Fibroblast of peridontal ligament (primary cell): ENCODE measurements at regions not wholly inside any gene's neighbourhood (a gene's known extent, or its start where the extent isn't known, plus 50 kb on each side); places are given as distances from the start of the nearest gene placed in this dataset.

Experiments used
- DNase-seq: peaks from one replicate; pipeline ENCODE4 v3.0.0-alpha.2; 2010; ENCODE audit errors: extremely low read depth

- no peak for DNase-seq
These were observed 611.6 kb upstream of the CADM1 start for GRCh38 chr11:116115801-116116200.

GRCh38 chr11:116114198-116114651, 610.0 kb upstream of the CADM1 start:
- no peak for DNase-seq

GRCh38 chr11:116112087-116112935, 608.1 kb upstream of the CADM1 start:
- DNase-seq = no peak

- no peak for DNase-seq
These were observed 607.3 kb upstream of the CADM1 start for GRCh38 chr11:116111546-116111945.

- no peak for DNase-seq
These were observed 606.6 kb upstream of the CADM1 start for GRCh38 chr11:116110802-116111201.

- no peak for DNase-seq
These were observed 606.1 kb upstream of the CADM1 start for GRCh38 chr11:116110356-116110755.

GRCh38 chr11:116109228-116109627, 605.0 kb upstream of the CADM1 start:
- no peak for DNase-seq

- DNase-seq = no peak
These were observed 603.9 kb upstream of the CADM1 start for GRCh38 chr11:116108161-116108560.

GRCh38 chr11:116107229-116107628, 603.0 kb upstream of the CADM1 start:
- no peak for DNase-seq

- DNase-seq = no peak
These were observed 600.4 kb upstream of the CADM1 start for GRCh38 chr11:116104498-116105174.

- no peak for DNase-seq
These were observed 597.7 kb upstream of the CADM1 start for GRCh38 chr11:116101902-116102301.

- DNase-seq = no peak
These were observed 595.8 kb upstream of the CADM1 start for GRCh38 chr11:116100016-116100415.

- DNase-seq = no peak
These were observed 595.3 kb upstream of the CADM1 start for GRCh38 chr11:116099541-116099940.

GRCh38 chr11:116096272-116096995, 592.2 kb upstream of the CADM1 start:
- no peak for DNase-seq

GRCh38 chr11:116093481-116094270, 589.5 kb upstream of the CADM1 start:
- DNase-seq = no peak

- no peak for DNase-seq
These were observed 588.9 kb upstream of the CADM1 start for GRCh38 chr11:116093065-116093464.

- DNase-seq = no peak
These were observed 582.2 kb upstream of the CADM1 start for GRCh38 chr11:116086426-116086825.

GRCh38 chr11:116085031-116085635, 580.9 kb upstream of the CADM1 start:
- no peak for DNase-seq

- no peak for DNase-seq
These were observed 580.3 kb upstream of the CADM1 start for GRCh38 chr11:116084511-116084910.

- DNase-seq = no peak
These were observed 578.0 kb upstream of the CADM1 start for GRCh38 chr11:116082256-116082655.

- DNase-seq = no peak
These were observed 575.4 kb upstream of the CADM1 start for GRCh38 chr11:116079580-116079979.
